Mesothelial cell of epicardium (in vitro differentiated cells): ENCODE measurements at regions not wholly inside any gene's neighbourhood (a gene's known extent, or its start where the extent isn't known, plus 50 kb on each side); places are given as distances from the start of the nearest gene placed in this dataset.

Experiments
- DNase-seq, 2 experiments: peaks; one replicate each; pipeline ENCODE4 v3.0.0; 2021; ENCODE audit warnings: low spot score in 2 of 2; ENCODE audit not compliant: unreplicated experiment in 2 of 2
- H3K27ac Mint-ChIP-seq: 2 replicates; pipeline ENCODE4 v1.8.0; 2021; ENCODE audit warnings: mixed read lengths
- H3K27me3 Mint-ChIP-seq: 2 replicates; pipeline ENCODE4 v1.8.0; 2021; ENCODE audit warnings: low read depth, mixed read lengths
- H3K36me3 Mint-ChIP-seq: 2 replicates; pipeline ENCODE4 v1.8.0; 2021; ENCODE audit warnings: mixed read lengths
- H3K4me1 Mint-ChIP-seq: 2 replicates; pipeline ENCODE4 v1.8.0; 2021; ENCODE audit warnings: mixed read lengths
- H3K4me3 Mint-ChIP-seq: 2 replicates; pipeline ENCODE4 v1.8.0; 2021; ENCODE audit warnings: mild to moderate bottlenecking, moderate library complexity, mixed read lengths
- H3K9me3 Mint-ChIP-seq: 2 replicates; pipeline ENCODE4 v1.8.0; 2021; ENCODE audit warnings: mixed read lengths
- TF ChIP-seq, protein P1 (sequence below): fragments of 200-600 bp; sonication (generic); IDR thresholded peaks from one replicate; pipeline ENCODE4 v1.5.0; 2021; ENCODE audit warnings: antibody characterized with exemption; ENCODE audit not compliant: unreplicated experiment

DNA sequence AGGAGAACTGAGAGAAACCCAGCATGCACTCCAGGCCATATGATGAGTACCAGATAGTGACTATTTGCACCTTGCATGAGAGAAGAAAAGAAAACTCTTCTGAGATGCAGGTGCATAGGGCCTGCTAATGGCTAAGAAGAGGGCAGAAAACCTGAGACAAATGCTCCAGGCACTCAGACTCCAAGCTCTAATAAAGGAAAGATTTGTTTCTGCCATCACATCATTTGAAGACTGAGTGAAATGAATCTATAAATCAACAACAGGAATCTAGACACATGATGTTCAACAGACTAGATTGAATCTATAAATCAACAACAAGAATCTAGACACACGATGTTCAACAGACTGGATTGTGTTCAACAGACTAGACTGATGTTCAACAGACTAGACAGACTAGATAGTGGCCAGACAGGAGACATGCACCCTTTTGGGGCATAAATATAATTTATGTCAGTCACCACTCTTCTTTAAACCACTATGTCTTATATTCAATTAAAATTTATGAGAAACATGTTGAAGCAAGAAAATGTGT, 482.7 kb upstream of the UBE2E3 start:
- TF ChIP-seq, protein P1, sequence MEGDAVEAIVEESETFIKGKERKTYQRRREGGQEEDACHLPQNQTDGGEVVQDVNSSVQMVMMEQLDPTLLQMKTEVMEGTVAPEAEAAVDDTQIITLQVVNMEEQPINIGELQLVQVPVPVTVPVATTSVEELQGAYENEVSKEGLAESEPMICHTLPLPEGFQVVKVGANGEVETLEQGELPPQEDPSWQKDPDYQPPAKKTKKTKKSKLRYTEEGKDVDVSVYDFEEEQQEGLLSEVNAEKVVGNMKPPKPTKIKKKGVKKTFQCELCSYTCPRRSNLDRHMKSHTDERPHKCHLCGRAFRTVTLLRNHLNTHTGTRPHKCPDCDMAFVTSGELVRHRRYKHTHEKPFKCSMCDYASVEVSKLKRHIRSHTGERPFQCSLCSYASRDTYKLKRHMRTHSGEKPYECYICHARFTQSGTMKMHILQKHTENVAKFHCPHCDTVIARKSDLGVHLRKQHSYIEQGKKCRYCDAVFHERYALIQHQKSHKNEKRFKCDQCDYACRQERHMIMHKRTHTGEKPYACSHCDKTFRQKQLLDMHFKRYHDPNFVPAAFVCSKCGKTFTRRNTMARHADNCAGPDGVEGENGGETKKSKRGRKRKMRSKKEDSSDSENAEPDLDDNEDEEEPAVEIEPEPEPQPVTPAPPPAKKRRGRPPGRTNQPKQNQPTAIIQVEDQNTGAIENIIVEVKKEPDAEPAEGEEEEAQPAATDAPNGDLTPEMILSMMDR: no peak
- no peak for DNase-seq
- Mint-ChIP-seq H3K4me1 (no peaks in the 10 kb centered on the region), H3K9me3 (peaks cover 22% of the 10 kb centered on the region), H3K4me3 (no peak overlapping the region), H3K27me3 (no peaks in the 10 kb centered on the region), H3K36me3 (peaks cover 5% of the 10 kb centered on the region), H3K27ac (no peak overlapping the region)

DNA sequence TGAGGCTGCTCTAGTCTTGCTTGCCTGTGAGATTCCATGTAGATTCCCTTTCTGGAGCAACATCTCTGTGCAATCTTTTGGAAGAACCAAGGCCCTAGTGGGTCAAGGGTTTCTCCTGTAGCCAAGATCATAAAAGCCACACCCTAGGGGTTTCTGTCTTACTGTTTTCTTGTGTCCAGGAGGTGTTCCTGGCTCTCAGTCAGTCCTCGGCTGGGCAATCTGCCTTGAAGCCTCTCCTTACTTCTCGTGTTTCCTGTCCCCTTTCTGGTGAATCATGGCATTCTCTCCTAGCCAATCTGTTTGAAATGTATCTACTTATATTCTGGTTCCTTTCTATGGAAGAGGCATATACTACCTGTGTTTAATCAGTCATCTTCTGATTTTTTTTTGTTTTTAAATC, 484.8 kb upstream of the UBE2E3 start:
- Mint-ChIP-seq H3K27me3 (no peaks in the 10 kb centered on the region), H3K27ac (no peak overlapping the region), H3K36me3 (peaks cover 8% of the 10 kb centered on the region), H3K4me1 (no peaks in the 10 kb centered on the region), H3K4me3 (no peak overlapping the region), H3K9me3 (peaks cover 36% of the 10 kb centered on the region)
- TF ChIP-seq, protein P1: no peak
- no peak for DNase-seq

DNA sequence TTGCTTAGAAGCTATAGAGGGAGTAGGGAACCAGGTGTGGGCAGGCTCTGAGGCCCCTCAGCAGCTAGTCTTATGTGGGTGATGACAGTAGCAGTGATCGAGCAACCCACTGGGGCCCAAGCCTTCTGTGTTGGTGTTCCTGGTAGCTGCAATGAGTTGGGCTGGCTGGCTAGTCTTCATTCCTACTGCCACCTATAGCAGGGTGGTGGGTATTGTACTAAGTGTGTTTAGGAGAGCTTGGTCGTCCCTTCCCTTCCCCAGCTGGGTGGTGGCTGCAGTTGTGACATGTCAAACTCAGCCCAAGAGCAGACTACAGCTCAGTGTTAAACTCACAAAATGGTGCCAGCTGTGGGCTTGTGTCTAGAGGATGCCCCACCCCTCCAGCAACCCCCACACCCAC, 486.1 kb upstream of the UBE2E3 start:
- no peak overlapping the region for H3K27ac Mint-ChIP-seq
- no peak for DNase-seq
- no peak overlapping the region for H3K4me3 Mint-ChIP-seq
- TF ChIP-seq, protein P1: no peak
- H3K9me3 Mint-ChIP-seq: peaks cover 42% of the 10 kb centered on the region
- no peaks in the 10 kb centered on the region for H3K27me3 Mint-ChIP-seq
- H3K36me3 Mint-ChIP-seq: peaks cover 11% of the 10 kb centered on the region
- H3K4me1 Mint-ChIP-seq: no peaks in the 10 kb centered on the region

DNA sequence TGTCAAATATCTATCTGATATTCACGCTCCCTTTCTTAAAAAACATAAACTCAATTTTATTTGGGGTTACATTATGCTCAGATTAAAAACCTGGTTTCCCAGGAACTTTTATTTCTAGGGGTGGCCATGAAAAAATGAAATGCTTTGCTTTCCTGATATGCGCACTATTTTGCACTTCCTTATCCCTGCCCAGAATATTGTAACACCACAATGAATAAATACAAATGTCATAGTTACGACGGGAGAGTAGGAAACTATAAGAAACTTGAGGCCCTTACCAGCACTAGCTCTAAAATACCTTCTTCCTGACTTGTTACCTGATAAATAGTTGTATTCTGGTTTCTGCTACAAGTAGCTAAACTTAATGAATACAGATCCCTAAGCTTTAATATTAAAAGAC, 475.6 kb upstream of the CWC22 start:
- no peak overlapping the region for H3K4me3 Mint-ChIP-seq
- peaks cover 19% of the 10 kb centered on the region for H3K4me1 Mint-ChIP-seq
- TF ChIP-seq, protein P1: no peak
- no peaks in the 10 kb centered on the region for H3K36me3 Mint-ChIP-seq
- DNase-seq: no peak
- H3K27ac Mint-ChIP-seq: no peak overlapping the region
- no peaks in the 10 kb centered on the region for H3K9me3 Mint-ChIP-seq
- peaks cover 7% of the 10 kb centered on the region for H3K27me3 Mint-ChIP-seq

DNA sequence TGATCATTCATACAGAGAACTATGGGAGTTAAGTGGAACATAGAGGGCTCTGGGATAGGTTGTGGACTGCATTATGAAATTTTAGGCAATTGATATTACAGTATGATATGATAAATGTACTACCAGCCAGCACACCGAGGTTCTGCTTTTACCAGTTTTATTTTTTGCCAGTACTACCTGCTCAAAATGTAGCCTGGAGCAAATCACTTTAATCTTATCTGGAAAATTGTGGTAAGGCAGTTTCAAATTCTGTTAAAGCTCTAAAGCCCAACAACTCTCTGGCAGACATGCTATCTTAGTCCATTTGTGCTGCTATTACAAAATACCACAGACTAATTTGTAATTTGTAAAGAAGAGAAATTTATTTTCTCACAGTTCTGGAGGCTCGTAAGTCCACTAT, 474.9 kb upstream of the CWC22 start:
- Mint-ChIP-seq H3K4me1 (peaks cover 23% of the 10 kb centered on the region), H3K36me3 (no peaks in the 10 kb centered on the region), H3K27ac (no peak overlapping the region), H3K27me3 (peaks cover 7% of the 10 kb centered on the region), H3K9me3 (no peaks in the 10 kb centered on the region), H3K4me3 (no peak overlapping the region)
- TF ChIP-seq, protein P1: no peak
- DNase-seq: no peak

DNA sequence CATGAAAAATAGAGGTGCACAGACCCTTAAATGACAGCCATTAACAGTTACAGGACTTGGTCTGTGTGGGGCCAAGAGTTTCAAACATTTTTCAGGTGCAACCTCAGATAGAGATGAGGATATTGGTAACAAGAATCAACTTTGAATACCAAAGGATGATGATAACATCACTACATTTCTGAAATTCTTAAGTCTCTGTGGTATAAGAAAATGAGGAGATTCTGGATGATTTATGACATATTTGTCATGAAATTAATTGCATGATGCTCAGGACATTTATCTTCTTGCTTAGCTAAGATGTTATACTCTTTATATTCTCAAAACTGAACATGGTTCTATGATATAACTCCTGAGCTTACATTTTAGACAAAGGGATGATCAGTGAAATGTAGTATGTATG, 471.8 kb upstream of the CWC22 start:
- peaks cover 3% of the 10 kb centered on the region for H3K27me3 Mint-ChIP-seq
- H3K4me3 Mint-ChIP-seq: no peak overlapping the region
- no peak overlapping the region for H3K27ac Mint-ChIP-seq
- peaks cover 23% of the 10 kb centered on the region for H3K4me1 Mint-ChIP-seq
- TF ChIP-seq, protein P1: no peak
- no peaks in the 10 kb centered on the region for H3K36me3 Mint-ChIP-seq
- H3K9me3 Mint-ChIP-seq: no peaks in the 10 kb centered on the region
- no peak for DNase-seq
